ENCODE measurements at regions not wholly inside any gene's neighbourhood (a gene's known extent, or its start where the extent isn't known, plus 50 kb on each side); places are given as distances from the start of the nearest gene placed in this dataset.

- TF ChIP-seq SP1 (IDR thresholded peaks at IDR 0.05) = no peak
- TF ChIP-seq BHLHE40 (IDR thresholded peaks at IDR 0.05; ENCODE audit: borderline replicate concordance) = no peak
- TF ChIP-seq NFRKB (IDR thresholded peaks at IDR 0.05) = no peak
- no peak for TF ChIP-seq TARDBP (IDR thresholded peaks at IDR 0.05)
- TF ChIP-seq HDGF (IDR thresholded peaks at IDR 0.05; ENCODE audit: borderline replicate concordance) = no peak
- no peak for TF ChIP-seq SUZ12 (IDR thresholded peaks at IDR 0.05)
- TF ChIP-seq LEF1 (IDR thresholded peaks at IDR 0.05; ENCODE audit: borderline replicate concordance) = no peak
- no peak for TF ChIP-seq FOXM1 (IDR thresholded peaks at IDR 0.05; ENCODE audit: borderline replicate concordance)
- TF ChIP-seq ELF4 (IDR thresholded peaks at IDR 0.05) = no peak
- TF ChIP-seq, protein P1, sequence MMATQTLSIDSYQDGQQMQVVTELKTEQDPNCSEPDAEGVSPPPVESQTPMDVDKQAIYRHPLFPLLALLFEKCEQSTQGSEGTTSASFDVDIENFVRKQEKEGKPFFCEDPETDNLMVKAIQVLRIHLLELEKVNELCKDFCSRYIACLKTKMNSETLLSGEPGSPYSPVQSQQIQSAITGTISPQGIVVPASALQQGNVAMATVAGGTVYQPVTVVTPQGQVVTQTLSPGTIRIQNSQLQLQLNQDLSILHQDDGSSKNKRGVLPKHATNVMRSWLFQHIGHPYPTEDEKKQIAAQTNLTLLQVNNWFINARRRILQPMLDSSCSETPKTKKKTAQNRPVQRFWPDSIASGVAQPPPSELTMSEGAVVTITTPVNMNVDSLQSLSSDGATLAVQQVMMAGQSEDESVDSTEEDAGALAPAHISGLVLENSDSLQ (IDR thresholded peaks at IDR 0.05) = no peak
- no peak for TF ChIP-seq L3MBTL2 (conservative IDR thresholded peaks at IDR 0.05)
- no peak for TF ChIP-seq ARNT (IDR thresholded peaks at IDR 0.05)
- no peak for TF ChIP-seq FOXK2 (IDR thresholded peaks at IDR 0.05)
These were observed 520.8 kb upstream of the ZFHX3 start for GRCh38 chr16:73568769-73569168.

Data from HEK293T (cell line).